ENCODE measurements at regions not wholly inside any gene's neighbourhood (a gene's known extent, or its start where the extent isn't known, plus 50 kb on each side); places are given as distances from the start of the nearest gene placed in this dataset.

GRCh38 chr12:89965993-89966392, 257.4 kb upstream of the ATP2B1 start:
- DNase-seq (ENCODE audit: low read depth), result no peak
- FAIRE-seq, result no peak
- Mint-ChIP-seq H3K9me3 (ENCODE audit: unreplicated experiment) (no peaks in the 10 kb centered on the region), H3K27ac (ENCODE audit: unreplicated experiment) (no peak overlapping the region), H3K4me3 (ENCODE audit: unreplicated experiment) (no peak overlapping the region), H3K27me3 (ENCODE audit: low read depth, unreplicated experiment) (no peaks in the 10 kb centered on the region), H3K4me1 (ENCODE audit: low read depth, unreplicated experiment) (peaks cover 3% of the 10 kb centered on the region), H3K36me3 (ENCODE audit: low read depth, unreplicated experiment) (no peaks in the 10 kb centered on the region)
- H3K79me2 ChIP-seq (ENCODE audit: insufficient read depth, low read length), result no peaks in the 10 kb centered on the region
- no peaks in the 10 kb centered on the region for H3K4me1 ChIP-seq (ENCODE audit: insufficient read depth, low read length)
- no peak overlapping the region for H3K4me3 ChIP-seq (ENCODE audit: insufficient read depth, low read depth, low read length)
- no peak overlapping the region for H3K9ac ChIP-seq (ENCODE audit: low read length)
- H2AFZ ChIP-seq (ENCODE audit: low read depth, low read length), result no peak overlapping the region
- H4K20me1 ChIP-seq (ENCODE audit: insufficient read depth, low read length), result no peaks in the 10 kb centered on the region
- H3K27ac ChIP-seq (ENCODE audit: low read depth, low read length), result no peak overlapping the region
- no peaks in the 10 kb centered on the region for H3K36me3 ChIP-seq (ENCODE audit: insufficient read depth, low read length)
- TF ChIP-seq EZH2 (IDR thresholded peaks at IDR 0.05; ENCODE audit: insufficient read depth, low read length) (no peak), CTCF (IDR thresholded peaks at IDR 0.05; ENCODE audit: insufficient read depth, low read depth, low read length) (no peak)
- H3K4me2 ChIP-seq (ENCODE audit: low read length), result no peak overlapping the region
- H3K9me3 ChIP-seq (ENCODE audit: insufficient read depth, low read depth, low read length), result no peaks in the 10 kb centered on the region
- H3K27me3 ChIP-seq (ENCODE audit: insufficient read depth, low read length), result no peaks in the 10 kb centered on the region

DNA sequence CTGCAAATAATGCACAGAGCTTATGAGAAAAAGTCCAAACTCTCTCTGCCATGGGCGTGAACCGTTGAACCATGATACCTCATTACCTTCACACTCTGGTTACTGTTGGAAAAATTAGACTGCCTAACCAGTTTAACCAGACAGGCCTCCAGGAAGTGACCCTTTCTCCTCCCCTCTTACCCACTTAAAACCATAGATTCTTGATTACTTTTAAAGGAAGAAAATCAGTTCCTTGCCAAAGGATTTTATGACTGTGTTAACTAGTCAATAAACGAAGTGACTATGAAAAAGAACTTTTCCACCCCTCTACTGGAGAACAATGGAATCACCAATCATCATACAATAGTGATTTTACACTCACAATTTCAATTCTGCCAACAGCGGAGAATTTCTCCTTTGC, 254.0 kb upstream of the ATP2B1 start:
- Mint-ChIP-seq H3K4me1 (ENCODE audit: low read depth, unreplicated experiment) (peaks cover 3% of the 10 kb centered on the region), H3K36me3 (ENCODE audit: low read depth, unreplicated experiment) (no peaks in the 10 kb centered on the region), H3K9me3 (ENCODE audit: unreplicated experiment) (no peaks in the 10 kb centered on the region), H3K27me3 (ENCODE audit: low read depth, unreplicated experiment) (no peaks in the 10 kb centered on the region), H3K4me3 (ENCODE audit: unreplicated experiment) (no peak overlapping the region), H3K27ac (ENCODE audit: unreplicated experiment) (no peak overlapping the region)
- no peaks in the 10 kb centered on the region for H3K36me3 ChIP-seq (ENCODE audit: insufficient read depth, low read length)
- H3K9ac ChIP-seq (ENCODE audit: low read length), result no peak overlapping the region
- no peaks in the 10 kb centered on the region for H3K4me1 ChIP-seq (ENCODE audit: insufficient read depth, low read length)
- no peak overlapping the region for H3K4me2 ChIP-seq (ENCODE audit: low read length)
- H3K4me3 ChIP-seq (ENCODE audit: insufficient read depth, low read depth, low read length), result no peak overlapping the region
- no peaks in the 10 kb centered on the region for H3K27me3 ChIP-seq (ENCODE audit: insufficient read depth, low read length)
- peak; percentile 27 for TF ChIP-seq CTCF (IDR thresholded peaks at IDR 0.05; ENCODE audit: insufficient read depth, low read depth, low read length)
- TF ChIP-seq EZH2 (IDR thresholded peaks at IDR 0.05; ENCODE audit: insufficient read depth, low read length), result no peak
- no peaks in the 10 kb centered on the region for H4K20me1 ChIP-seq (ENCODE audit: insufficient read depth, low read length)
- no peaks in the 10 kb centered on the region for H3K79me2 ChIP-seq (ENCODE audit: insufficient read depth, low read length)
- DNase-seq (ENCODE audit: low read depth) (no peak), FAIRE-seq (no peak)
- no peak overlapping the region for H3K27ac ChIP-seq (ENCODE audit: low read depth, low read length)
- no peak overlapping the region for H2AFZ ChIP-seq (ENCODE audit: low read depth, low read length)
- H3K9me3 ChIP-seq (ENCODE audit: insufficient read depth, low read depth, low read length), result no peaks in the 10 kb centered on the region

DNA sequence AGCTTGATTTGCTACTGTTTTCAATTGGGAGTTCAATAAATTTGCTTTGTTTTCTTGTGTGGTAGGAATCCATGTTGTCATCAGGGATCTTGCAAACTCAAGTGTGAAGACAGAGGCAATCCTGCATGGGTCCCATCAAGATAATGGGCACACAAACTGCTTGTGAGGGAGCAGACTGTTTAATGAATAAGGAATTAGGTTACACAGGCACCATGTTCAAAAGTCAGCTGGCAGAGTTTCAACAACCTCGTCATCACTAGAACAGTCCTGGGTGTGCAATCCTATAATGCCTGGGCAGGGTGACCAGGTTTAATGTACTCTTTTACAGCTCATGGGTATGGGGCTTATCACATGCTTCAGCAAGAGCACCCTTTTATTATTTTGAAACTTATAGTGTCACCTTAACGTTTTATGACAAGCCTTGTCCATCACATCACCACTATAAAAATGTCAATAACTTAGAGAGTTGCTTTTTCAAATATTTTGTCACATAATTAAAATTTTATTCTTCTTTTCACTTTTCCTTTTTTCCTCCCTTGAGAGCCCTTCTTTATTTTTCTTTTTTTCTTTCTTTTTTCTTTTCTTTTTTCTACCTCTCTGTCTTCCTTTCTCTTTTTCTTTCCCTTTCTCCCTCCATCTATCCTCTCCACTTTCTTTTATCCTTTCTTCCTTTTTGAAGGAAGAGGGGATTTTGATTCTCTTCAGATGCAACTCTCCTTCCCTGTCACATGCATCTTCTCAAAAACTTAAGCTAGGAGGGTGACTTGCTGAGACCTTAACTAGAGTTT, 252.2 kb upstream of the ATP2B1 start:
- peak; percentile 39 for FAIRE-seq

More for the DNA sequence above, 252.2 kb upstream of the ATP2B1 start:
- Histone ChIP-seq H3K9me3 (ENCODE audit: insufficient read depth, low read depth, low read length) (no peaks in the 10 kb centered on the region), H3K4me1 (ENCODE audit: insufficient read depth, low read length) (no peaks in the 10 kb centered on the region), H3K36me3 (ENCODE audit: insufficient read depth, low read length) (no peaks in the 10 kb centered on the region), H3K79me2 (ENCODE audit: insufficient read depth, low read length) (no peaks in the 10 kb centered on the region), H4K20me1 (ENCODE audit: insufficient read depth, low read length) (no peaks in the 10 kb centered on the region), H3K4me2 (ENCODE audit: low read length) (no peak overlapping the region), H3K4me3 (ENCODE audit: insufficient read depth, low read depth, low read length) (no peak overlapping the region), H2AFZ (ENCODE audit: low read depth, low read length) (no peak overlapping the region), H3K27me3 (ENCODE audit: insufficient read depth, low read length) (no peaks in the 10 kb centered on the region), H3K9ac (ENCODE audit: low read length) (no peak overlapping the region), H3K27ac (ENCODE audit: low read depth, low read length) (no peak overlapping the region)
- Mint-ChIP-seq H3K4me3 (ENCODE audit: unreplicated experiment) (no peak overlapping the region), H3K4me1 (ENCODE audit: low read depth, unreplicated experiment) (peaks cover 3% of the 10 kb centered on the region), H3K27ac (ENCODE audit: unreplicated experiment) (no peak overlapping the region), H3K9me3 (ENCODE audit: unreplicated experiment) (no peaks in the 10 kb centered on the region), H3K27me3 (ENCODE audit: low read depth, unreplicated experiment) (no peaks in the 10 kb centered on the region), H3K36me3 (ENCODE audit: low read depth, unreplicated experiment) (no peaks in the 10 kb centered on the region)
- TF ChIP-seq EZH2 (IDR thresholded peaks at IDR 0.05; ENCODE audit: insufficient read depth, low read length) (no peak), CTCF (IDR thresholded peaks at IDR 0.05; ENCODE audit: insufficient read depth, low read depth, low read length) (no peak)
- no peak for DNase-seq (ENCODE audit: low read depth)
